ENCODE measurements at regions not wholly inside any gene's neighbourhood (a gene's known extent, or its start where the extent isn't known, plus 50 kb on each side); places are given as distances from the start of the nearest gene placed in this dataset.

GRCh38 chr14:104377256-104377655 lies 202.3 kb upstream of the C14orf180 start:
- peaks cover 6% of the 10 kb centered on the region for H3K9me3 Mint-ChIP-seq (ENCODE audit: insufficient read depth)
- no peak overlapping the region for H3K4me3 ChIP-seq (ENCODE audit: control extremely low read depth in 1 of 5, extremely low read depth in 1 of 5, insufficient read depth in 1 of 5, low read depth in 2 of 5, low read length in 4 of 5)
- no peaks in the 10 kb centered on the region for H3K36me3 ChIP-seq (replicated peaks in 1 of 2; ENCODE audit: control extremely low read depth in 1 of 2, control insufficient read depth in 1 of 2, extremely low read depth in 1 of 2, insufficient read depth in 2 of 2, low read length in 1 of 2)
- no peaks in the 10 kb centered on the region for H3K4me1 Mint-ChIP-seq
- no peak for DNase-seq
- ChIA-PET CTCF (no interaction called here), POLR2A (no interaction called here)
- H3K4me1 ChIP-seq (ENCODE audit: control insufficient read depth in 2 of 2, insufficient read depth in 2 of 2, low read length in 2 of 2): no peaks in the 10 kb centered on the region
- no peak overlapping the region for H3K27ac Mint-ChIP-seq
- peaks cover 0 to 33% (median 6%) of the 10 kb centered on the region in 3 donors for H3K9me3 ChIP-seq (ENCODE audit: control extremely low read depth in 1 of 3, control insufficient read depth in 2 of 3, insufficient read depth in 1 of 3, low read length in 2 of 3)
- peaks cover 45% of the 10 kb centered on the region for H3K27me3 Mint-ChIP-seq
- no peak overlapping the region for H3K27ac ChIP-seq (ENCODE audit: low read length in 2 of 2)
- no peak overlapping the region for H3K4me3 Mint-ChIP-seq
- H3K9ac ChIP-seq (ENCODE audit: low read length): no peak overlapping the region
- no peak overlapping the region for H3K4me2 ChIP-seq (replicated peaks; ENCODE audit: low read depth, low read length, poor library complexity, severe bottlenecking)
- no peak for TF ChIP-seq CTCF (IDR thresholded peaks at IDR 0.05)
- TF ChIP-seq EZH2 (IDR thresholded peaks at IDR 0.05; ENCODE audit: borderline replicate concordance, insufficient read depth, low read depth, low read length, poor library complexity, severe bottlenecking): no peak
- no peaks in the 10 kb centered on the region for H3K79me2 ChIP-seq (ENCODE audit: control insufficient read depth, insufficient read depth, low read length)
- no peak overlapping the region for H2AFZ ChIP-seq (ENCODE audit: insufficient read depth, low read depth, low read length, poor library complexity, severe bottlenecking)
- no peaks in the 10 kb centered on the region for H4K20me1 ChIP-seq (ENCODE audit: control insufficient read depth, insufficient read depth, low read length, poor library complexity, severe bottlenecking)
- WGBS (ENCODE audit: insufficient coverage): 91% methylated on average over 10 of the region's 10 CpGs
- intact Hi-C loops (cut with micrococcal nuclease): no loop called here
- peaks cover 0 to 16% (median 9%) of the 10 kb centered on the region in 4 experiments for H3K27me3 ChIP-seq (replicated peaks in 1 of 4; ENCODE audit: control extremely low read depth in 1 of 4, control insufficient read depth in 3 of 4, insufficient read depth in 4 of 4, low read length in 3 of 4)
- no peak for ATAC-seq (ENCODE audit: low read depth)

GRCh38 chr14:104378698-104379113 lies 200.9 kb upstream of the C14orf180 start:
- CTCF ChIA-PET: no interaction called here
- H3K36me3 ChIP-seq (replicated peaks in 1 of 2; ENCODE audit: control extremely low read depth in 1 of 2, control insufficient read depth in 1 of 2, extremely low read depth in 1 of 2, insufficient read depth in 2 of 2, low read length in 1 of 2): no peaks in the 10 kb centered on the region
- H3K79me2 ChIP-seq (ENCODE audit: control insufficient read depth, insufficient read depth, low read length): no peaks in the 10 kb centered on the region
- Mint-ChIP-seq H3K4me1 (no peaks in the 10 kb centered on the region), H3K27me3 (peaks cover 45% of the 10 kb centered on the region), H3K27ac (no peak overlapping the region), H3K4me3 (no peak overlapping the region), H3K9me3 (ENCODE audit: insufficient read depth) (peaks cover 6% of the 10 kb centered on the region)
- no peaks in the 10 kb centered on the region for H3K4me1 ChIP-seq (ENCODE audit: control insufficient read depth in 2 of 2, insufficient read depth in 2 of 2, low read length in 2 of 2)
- no peak for ATAC-seq (ENCODE audit: low read depth)
- 89% methylated on average over 3 of the region's 7 CpGs for WGBS (ENCODE audit: insufficient coverage)
- peaks cover 0 to 30% (median 10%) of the 10 kb centered on the region in 4 experiments for H3K27me3 ChIP-seq (replicated peaks in 1 of 4; ENCODE audit: control extremely low read depth in 1 of 4, control insufficient read depth in 3 of 4, insufficient read depth in 4 of 4, low read length in 3 of 4)
- POLR2A ChIA-PET: no interaction called here
- DNase-seq: no peak
- no peak overlapping the region for H3K4me3 ChIP-seq (ENCODE audit: control extremely low read depth in 1 of 5, extremely low read depth in 1 of 5, insufficient read depth in 1 of 5, low read depth in 2 of 5, low read length in 4 of 5)
- no peak overlapping the region for H3K4me2 ChIP-seq (replicated peaks; ENCODE audit: low read depth, low read length, poor library complexity, severe bottlenecking)
- no peak overlapping the region for H2AFZ ChIP-seq (ENCODE audit: insufficient read depth, low read depth, low read length, poor library complexity, severe bottlenecking)
- H3K9me3 ChIP-seq (ENCODE audit: control extremely low read depth in 1 of 3, control insufficient read depth in 2 of 3, insufficient read depth in 1 of 3, low read length in 2 of 3): peaks cover 0 to 39% (median 6%) of the 10 kb centered on the region in 3 donors
- no peak overlapping the region for H3K9ac ChIP-seq (ENCODE audit: low read length)
- no peak overlapping the region for H3K27ac ChIP-seq (ENCODE audit: low read length in 2 of 2)
- TF ChIP-seq CTCF (IDR thresholded peaks at IDR 0.05): no peak
- TF ChIP-seq EZH2 (IDR thresholded peaks at IDR 0.05; ENCODE audit: borderline replicate concordance, insufficient read depth, low read depth, low read length, poor library complexity, severe bottlenecking): no peak
- intact Hi-C loops (cut with micrococcal nuclease): no loop called here
- no peaks in the 10 kb centered on the region for H4K20me1 ChIP-seq (ENCODE audit: control insufficient read depth, insufficient read depth, low read length, poor library complexity, severe bottlenecking)
